OCI-LY7 (cell line): ENCODE measurements at regions not wholly inside any gene's neighbourhood (a gene's known extent, or its start where the extent isn't known, plus 50 kb on each side); places are given as distances from the start of the nearest gene placed in this dataset.

Experiments used
- BruUV-seq: library from RNA; stranded (reverse); fragments of 400-500 nt; replicated peaks from 2 replicates; lab custom pipeline; 2021; lab: Mats Ljungman, UMichigan
- CTCF ChIA-PET: fragments of 300-600 bp; sonication (Branson Sonifier 250); formaldehyde crosslinking; loops from one replicate; lab custom pipeline; 2022; ENCODE audit warnings: antibody characterized with exemption; ENCODE audit not compliant: unreplicated experiment; lab: Charles Lee
- POLR2A ChIA-PET: fragments of 300-600 bp; sonication (Branson Sonifier 250); formaldehyde crosslinking; loops from one replicate; lab custom pipeline; 2022; ENCODE audit warnings: antibody characterized with exemption; lab: Charles Lee
- DNase-seq: peaks from one replicate; pipeline ENCODE4 v3.0.0-alpha.2; 2015; ENCODE audit warnings: low spot score
- H2AFZ ChIP-seq: fragments of 200-600 bp; sonication (generic), shearing (Covaris generic); 2 replicates; pipeline ENCODE4 v1.6.1; 2014; ENCODE audit warnings: mild to moderate bottlenecking, antibody characterized with exemption, low read length, moderate library complexity
- H3K27ac ChIP-seq: fragments of 200-600 bp; sonication (generic); 2 replicates; pipeline ENCODE4 v1.5.1; 2014; ENCODE audit warnings: mixed run types, low read depth, mild to moderate bottlenecking, moderate library complexity, low read length, inconsistent platforms; ENCODE audit not compliant: poor library complexity, severe bottlenecking
- H3K36me3 ChIP-seq: fragments of 200-600 bp; sonication (generic); 2 replicates; pipeline ENCODE4 v1.6.1; 2014; ENCODE audit warnings: mild to moderate bottlenecking, antibody characterized with exemption, low read length, moderate library complexity, mixed read lengths; ENCODE audit not compliant: insufficient read depth
- H3K4me1 ChIP-seq: fragments of 200-600 bp; sonication (generic); 2 replicates; pipeline ENCODE4 v1.5.1; 2014; ENCODE audit warnings: mild to moderate bottlenecking, low read length; ENCODE audit not compliant: insufficient read depth, poor library complexity, severe bottlenecking
- H3K4me2 ChIP-seq: fragments of 200-600 bp; sonication (generic); 2 replicates; pipeline ENCODE4 v1.6.1; 2014; ENCODE audit warnings: mild to moderate bottlenecking, low read length
- H3K4me3 ChIP-seq: fragments of 200-600 bp; sonication (generic); 2 replicates; pipeline ENCODE4 v1.5.1; 2014; ENCODE audit warnings: mild to moderate bottlenecking, low read depth, low read length; ENCODE audit not compliant: poor library complexity, severe bottlenecking
- H3K79me2 ChIP-seq: fragments of 200-600 bp; sonication (generic); 2 replicates; pipeline ENCODE4 v1.6.1; 2016; ENCODE audit warnings: low read depth, mild to moderate bottlenecking, low read length, moderate library complexity, mixed read lengths; ENCODE audit not compliant: insufficient read depth
- H3K9me2 ChIP-seq: fragments of 200-600 bp; sonication (generic); 2 replicates; pipeline ENCODE4 v1.6.1; 2016; ENCODE audit warnings: mild to moderate bottlenecking, low read length, mixed read lengths; ENCODE audit not compliant: insufficient read depth
- H3K9me3 ChIP-seq: fragments of 200-600 bp; sonication (generic); 2 replicates; pipeline ENCODE4 v1.6.1; 2014; ENCODE audit warnings: mild to moderate bottlenecking, mixed run types, low read length, mixed read lengths
- H4K20me1 ChIP-seq: fragments of 200-600 bp; sonication (generic); 2 replicates; pipeline ENCODE4 v1.6.1; 2014; ENCODE audit warnings: mild to moderate bottlenecking, antibody characterized with exemption, low read length, moderate library complexity, mixed read lengths; ENCODE audit not compliant: insufficient read depth
- CTCF ChIP-seq: fragments of 200-600 bp; sonication (generic); conservative IDR thresholded peaks from 2 replicates; pipeline ENCODE4 v1.5.1; 2014; ENCODE audit warnings: mild to moderate bottlenecking, antibody characterized with exemption, low read length, moderate library complexity, mixed read lengths
- EZH2phosphoT487 ChIP-seq: fragments of 200-600 bp; sonication (generic); IDR thresholded peaks from 2 replicates; pipeline ENCODE4 v1.6.1; 2018; ENCODE audit warnings: low read depth, borderline replicate concordance, mild to moderate bottlenecking, mixed run types, antibody characterized with exemption, low read length, moderate library complexity, mixed read lengths
- intact Hi-C: fragments of 100-400 bp; cut with micrococcal nuclease; formaldehyde crosslinking; loops from one replicate; pipeline ENCODE4 v1.10.0; 2022; ENCODE audit not compliant: unreplicated experiment

DNA sequence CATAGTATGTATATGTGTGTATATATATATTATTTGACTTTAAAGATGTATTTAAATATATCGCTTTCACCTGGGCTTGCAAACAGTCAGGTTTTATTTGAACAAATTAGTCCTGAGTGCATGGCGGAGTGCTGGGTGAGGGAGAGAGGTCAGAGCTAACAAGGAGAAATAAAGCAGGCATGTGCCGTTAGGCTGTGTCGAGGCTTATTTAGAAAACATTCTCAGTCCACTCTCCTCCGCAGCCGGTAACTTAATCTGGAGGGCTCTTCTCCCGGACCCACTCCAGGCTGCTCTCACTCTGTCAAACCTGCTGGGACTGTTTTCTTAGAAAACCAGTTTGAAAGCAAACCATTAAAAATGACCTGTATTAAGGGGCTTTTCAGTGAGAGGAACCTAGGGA lies 455.9 kb downstream of the MN1 start:
- ChIA-PET POLR2A (no interaction called here), CTCF (no interaction called here)
- no peak for DNase-seq
- TF ChIP-seq CTCF, result no peak
- no peak for TF ChIP-seq EZH2phosphoT487
- Histone ChIP-seq H3K9me2 (no peaks in the 10 kb centered on the region), H3K27ac (no peak overlapping the region), H3K4me3 (no peak overlapping the region), H4K20me1 (no peaks in the 10 kb centered on the region), H3K36me3 (peaks cover 6% of the 10 kb centered on the region; the same call in 1 of the 2 replicates), H3K4me1 (peaks cover 22% of the 10 kb centered on the region), H3K4me2 (no peak overlapping the region), H3K9me3 (peaks cover 62% of the 10 kb centered on the region), H3K79me2 (no peaks in the 10 kb centered on the region), H2AFZ (no peak overlapping the region)
- intact Hi-C loops, result no loop called here
- BruUV-seq, result no TSS peak

DNA sequence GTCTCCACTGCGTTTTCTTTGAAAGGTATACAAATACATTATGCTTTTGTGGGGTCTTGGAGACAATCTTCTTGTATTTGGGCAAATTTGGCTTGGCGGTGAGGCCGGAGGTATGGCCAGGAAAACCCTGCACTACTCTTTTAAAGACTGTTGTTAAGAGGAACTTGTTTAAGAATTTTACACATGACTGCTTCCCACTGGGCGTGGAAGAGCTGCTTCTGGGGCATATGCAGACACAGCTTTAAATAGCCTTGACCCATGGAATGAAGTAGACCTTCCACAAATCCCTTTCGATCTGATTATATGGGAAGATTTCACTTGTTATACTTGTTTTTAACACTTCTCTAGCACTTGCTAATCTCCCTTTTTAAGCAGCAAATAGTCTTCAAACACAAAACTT lies 453.6 kb downstream of the MN1 start:
- DNase-seq, result no peak
- no peak for TF ChIP-seq CTCF
- no peak for TF ChIP-seq EZH2phosphoT487
- peaks cover 6% of the 10 kb centered on the region; the same call in 1 of the 2 replicates for H3K36me3 ChIP-seq
- no peak overlapping the region for H3K4me3 ChIP-seq
- ChIA-PET CTCF (no interaction called here), POLR2A (interaction anchor here (0.7 kb wide), 1 partner anchor 97 kb away, joined by 3 read pairs; no protein-coding TSS in a partner anchor)
- intact Hi-C loops, result no loop called here
- no peaks in the 10 kb centered on the region for H3K9me2 ChIP-seq
- no TSS peak for BruUV-seq
- H3K9me3 ChIP-seq, result peaks cover 52% of the 10 kb centered on the region
- no peak overlapping the region for H3K4me2 ChIP-seq
- peak overlapping the region; percentile 45 for H2AFZ ChIP-seq
- H3K79me2 ChIP-seq, result no peaks in the 10 kb centered on the region
- H3K4me1 ChIP-seq, result peaks cover 22% of the 10 kb centered on the region
- H3K27ac ChIP-seq, result no peak overlapping the region
- H4K20me1 ChIP-seq, result no peaks in the 10 kb centered on the region

DNA sequence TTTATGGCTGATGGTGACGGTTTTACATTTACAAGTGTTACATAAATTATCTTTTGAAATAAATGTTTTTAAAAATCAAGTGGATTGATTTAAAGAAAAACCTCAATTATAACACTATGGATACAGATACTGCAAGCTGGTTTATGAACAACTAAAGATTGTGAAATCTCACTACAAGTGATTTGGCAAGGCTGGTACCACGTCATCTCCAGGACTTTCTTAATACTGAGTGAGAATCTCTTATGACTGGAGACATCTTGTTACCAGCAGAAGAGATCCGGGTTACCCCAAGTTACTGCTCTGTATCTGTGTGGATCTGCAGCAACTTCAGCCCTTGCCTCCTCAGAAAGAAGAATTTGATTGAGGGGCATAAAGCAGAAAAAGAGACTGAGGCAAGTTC lies 452.9 kb downstream of the MN1 start:
- CTCF ChIA-PET, result no interaction called here
- H3K4me1 ChIP-seq, result peaks cover 22% of the 10 kb centered on the region
- H3K9me3 ChIP-seq, result peaks cover 47% of the 10 kb centered on the region
- H3K36me3 ChIP-seq, result peaks cover 6% of the 10 kb centered on the region; the same call in 1 of the 2 replicates
- no peak overlapping the region for H2AFZ ChIP-seq
- intact Hi-C loops, result no loop called here
- no peak for TF ChIP-seq CTCF
- no peak for TF ChIP-seq EZH2phosphoT487
- H3K9me2 ChIP-seq, result no peaks in the 10 kb centered on the region
- no TSS peak for BruUV-seq
- no peaks in the 10 kb centered on the region for H4K20me1 ChIP-seq
- no peak overlapping the region for H3K4me3 ChIP-seq
- no peak for DNase-seq
- no peak overlapping the region for H3K27ac ChIP-seq
- H3K4me2 ChIP-seq, result no peak overlapping the region
- H3K79me2 ChIP-seq, result no peaks in the 10 kb centered on the region
- POLR2A ChIA-PET, result no interaction called here
